GM13977 (cell line): ENCODE measurements at regions not wholly inside any gene's neighbourhood (a gene's known extent, or its start where the extent isn't known, plus 50 kb on each side); places are given as distances from the start of the nearest gene placed in this dataset.

Experiments used
- DNase-seq: peaks from one replicate; pipeline ENCODE4 v3.0.0; 2012; ENCODE audit warnings: low spot score
- in situ Hi-C: fragments of 300-500 bp; cut with MboI; formaldehyde crosslinking; loops from one replicate; pipeline ENCODE4 v1.12.0; 2022; ENCODE audit warnings: low sequenced_read_pairs, low pct_unique_long_range_greater_than_20kb, mixed read lengths, inconsistent platforms; ENCODE audit not compliant: unreplicated experiment
- TF ChIP-seq, protein P1 (sequence below): IDR thresholded peaks from 2 replicates; pipeline ENCODE4 v1.5.1; 2012; ENCODE audit warnings: mild to moderate bottlenecking, control low read depth; ENCODE audit not compliant: insufficient read depth; ENCODE audit errors: extremely low read depth, missing control alignments

DNA sequence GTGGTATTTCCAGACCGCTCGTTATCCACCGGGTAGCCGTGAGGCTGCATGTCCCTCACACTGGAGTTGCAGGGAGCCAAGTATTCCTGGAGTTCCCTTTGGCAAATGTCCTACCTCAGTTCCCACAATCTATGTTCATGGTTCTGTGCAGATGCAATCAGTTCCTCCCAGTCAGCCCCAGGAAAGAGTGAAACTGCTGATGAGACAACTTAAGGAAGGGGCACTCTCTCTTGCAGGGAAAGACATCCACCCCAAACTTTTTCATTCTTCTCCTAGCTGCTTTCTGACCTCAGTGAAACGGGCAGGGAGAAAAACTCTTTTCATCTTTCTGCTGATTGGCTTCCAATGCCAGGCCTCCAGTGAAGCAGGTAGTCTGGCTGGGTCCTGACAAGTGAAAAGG is 205.1 kb upstream of the TMEM45B start:
- in situ Hi-C loops = no loop called here
- TF ChIP-seq, protein P1, sequence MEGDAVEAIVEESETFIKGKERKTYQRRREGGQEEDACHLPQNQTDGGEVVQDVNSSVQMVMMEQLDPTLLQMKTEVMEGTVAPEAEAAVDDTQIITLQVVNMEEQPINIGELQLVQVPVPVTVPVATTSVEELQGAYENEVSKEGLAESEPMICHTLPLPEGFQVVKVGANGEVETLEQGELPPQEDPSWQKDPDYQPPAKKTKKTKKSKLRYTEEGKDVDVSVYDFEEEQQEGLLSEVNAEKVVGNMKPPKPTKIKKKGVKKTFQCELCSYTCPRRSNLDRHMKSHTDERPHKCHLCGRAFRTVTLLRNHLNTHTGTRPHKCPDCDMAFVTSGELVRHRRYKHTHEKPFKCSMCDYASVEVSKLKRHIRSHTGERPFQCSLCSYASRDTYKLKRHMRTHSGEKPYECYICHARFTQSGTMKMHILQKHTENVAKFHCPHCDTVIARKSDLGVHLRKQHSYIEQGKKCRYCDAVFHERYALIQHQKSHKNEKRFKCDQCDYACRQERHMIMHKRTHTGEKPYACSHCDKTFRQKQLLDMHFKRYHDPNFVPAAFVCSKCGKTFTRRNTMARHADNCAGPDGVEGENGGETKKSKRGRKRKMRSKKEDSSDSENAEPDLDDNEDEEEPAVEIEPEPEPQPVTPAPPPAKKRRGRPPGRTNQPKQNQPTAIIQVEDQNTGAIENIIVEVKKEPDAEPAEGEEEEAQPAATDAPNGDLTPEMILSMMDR = no peak
- no peak for DNase-seq

DNA sequence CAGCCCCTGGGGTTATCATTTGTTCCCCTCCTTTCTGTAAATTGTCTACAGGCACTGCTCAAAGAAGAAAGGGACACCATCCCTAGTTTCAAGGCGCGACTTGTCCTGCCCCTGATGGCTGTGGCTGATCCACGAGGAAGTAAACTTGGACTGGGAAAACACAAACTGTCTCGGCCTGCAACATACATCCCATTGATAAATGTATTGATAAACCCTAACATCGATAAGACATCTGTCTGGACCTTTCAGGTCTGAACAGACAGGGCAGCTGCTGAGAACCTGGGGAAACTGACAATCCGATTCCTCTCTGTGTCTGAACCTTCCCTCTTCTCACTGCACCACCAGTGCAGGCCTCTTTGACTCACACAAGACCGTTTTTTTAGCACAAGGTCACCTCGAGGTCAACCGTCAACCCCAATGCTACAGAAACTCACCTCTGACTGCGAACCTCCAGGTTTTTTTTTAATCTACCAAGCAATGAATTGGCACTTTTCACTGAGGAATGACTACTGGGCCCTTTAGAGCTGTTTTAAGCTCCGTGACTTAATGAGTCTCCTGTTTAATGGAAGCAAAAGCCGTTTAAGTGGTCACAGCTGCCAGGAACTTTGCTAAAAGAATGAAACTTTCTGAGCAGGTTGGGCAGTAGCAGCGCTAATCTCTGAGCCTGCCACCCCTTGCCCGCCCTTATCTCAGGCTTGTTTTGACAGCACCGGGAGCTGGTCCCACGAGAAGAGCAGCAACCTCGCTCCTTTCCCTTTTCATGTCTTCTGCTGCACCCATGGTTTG is 203.8 kb upstream of the TMEM45B start:
- in situ Hi-C loops = no loop called here

DNA sequence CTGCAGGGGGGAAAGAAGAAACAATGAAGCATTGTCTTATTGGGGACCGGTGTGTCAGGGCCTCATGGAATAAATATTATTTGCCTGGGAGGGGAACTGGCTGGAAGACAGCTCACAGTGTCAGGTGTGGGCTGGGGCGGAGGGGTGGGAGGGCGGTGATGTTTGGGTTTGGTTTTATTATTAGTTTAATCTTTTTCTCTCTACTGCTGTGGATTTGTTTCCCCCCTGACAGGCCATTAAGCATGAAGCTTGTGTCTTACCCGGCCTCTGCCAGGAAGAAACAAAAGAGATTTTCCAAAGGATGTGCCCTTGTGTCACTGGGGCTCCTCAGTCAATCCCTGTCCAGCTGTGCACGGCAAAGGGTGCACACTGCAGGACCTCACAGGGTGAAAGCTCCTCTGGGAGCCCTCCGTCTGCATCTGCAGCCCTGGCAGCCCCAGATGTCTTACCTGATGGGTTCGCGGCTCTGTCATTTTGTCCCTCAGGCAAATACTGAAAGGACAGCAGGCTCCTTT is 203.1 kb upstream of the TMEM45B start:
- in situ Hi-C loops = no loop called here
- DNase-seq = no peak
- TF ChIP-seq, protein P1 = no peak

More for the DNA sequence above, 203.8 kb upstream of the TMEM45B start:
- TF ChIP-seq, protein P1 = no peak
- no peak for DNase-seq

DNA sequence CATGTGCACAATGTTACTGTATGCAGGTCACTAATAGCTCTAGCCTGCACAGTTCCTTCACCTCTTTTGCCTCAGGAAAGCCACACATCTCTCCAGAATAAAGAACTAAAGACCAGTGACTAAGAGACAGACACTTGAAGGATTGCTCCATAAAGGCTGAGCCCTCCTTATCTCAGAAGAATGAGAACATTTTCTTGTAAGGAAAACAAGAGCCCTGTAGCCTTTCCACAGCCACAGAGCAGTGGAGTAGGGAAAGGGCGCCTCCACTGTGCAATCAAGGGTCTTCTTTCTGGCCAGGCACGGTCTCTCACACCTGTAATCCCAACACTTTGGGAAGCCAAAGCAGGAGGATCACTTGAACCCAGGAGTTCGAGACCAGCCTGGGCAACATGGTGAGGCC is 202.6 kb upstream of the TMEM45B start:
- no peak for DNase-seq
- in situ Hi-C loops = no loop called here

DNA sequence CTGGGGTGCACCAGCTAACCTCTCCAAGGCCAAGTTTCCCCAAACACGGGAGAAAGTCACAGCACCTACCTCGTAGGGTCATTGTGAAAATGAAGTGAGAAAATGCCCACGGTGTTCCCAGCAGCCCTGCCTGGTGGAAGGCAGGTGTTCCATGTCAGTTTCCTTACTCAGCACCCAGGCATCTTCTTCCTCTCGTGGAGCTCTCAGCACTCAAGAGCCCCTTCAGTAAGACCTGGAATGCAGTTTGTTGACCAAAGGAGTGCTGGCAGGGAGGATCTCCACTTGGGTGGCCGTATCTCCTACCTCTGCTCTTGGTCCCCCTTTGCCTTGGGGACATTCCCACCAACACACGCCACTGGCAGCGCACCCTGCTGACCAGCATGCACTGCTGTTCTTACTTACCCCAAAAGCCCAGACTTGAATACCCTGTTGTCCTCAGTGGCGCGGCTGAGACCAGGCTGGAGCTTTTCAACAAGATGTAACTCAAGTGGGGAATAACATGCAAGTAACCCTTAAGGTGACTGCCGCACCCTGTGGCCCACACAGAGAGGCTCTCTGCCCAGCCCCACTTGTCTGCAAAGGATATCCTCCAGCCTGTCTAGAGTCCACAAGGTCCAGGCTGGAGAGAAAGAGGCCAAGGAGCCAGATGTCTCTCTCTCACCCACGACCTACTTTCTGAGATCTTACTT is 201.2 kb upstream of the TMEM45B start:
- DNase-seq = no peak
- TF ChIP-seq, protein P1 = no peak
- in situ Hi-C loops = no loop called here

More for the DNA sequence above, 202.6 kb upstream of the TMEM45B start:
- TF ChIP-seq, protein P1 = no peak

DNA sequence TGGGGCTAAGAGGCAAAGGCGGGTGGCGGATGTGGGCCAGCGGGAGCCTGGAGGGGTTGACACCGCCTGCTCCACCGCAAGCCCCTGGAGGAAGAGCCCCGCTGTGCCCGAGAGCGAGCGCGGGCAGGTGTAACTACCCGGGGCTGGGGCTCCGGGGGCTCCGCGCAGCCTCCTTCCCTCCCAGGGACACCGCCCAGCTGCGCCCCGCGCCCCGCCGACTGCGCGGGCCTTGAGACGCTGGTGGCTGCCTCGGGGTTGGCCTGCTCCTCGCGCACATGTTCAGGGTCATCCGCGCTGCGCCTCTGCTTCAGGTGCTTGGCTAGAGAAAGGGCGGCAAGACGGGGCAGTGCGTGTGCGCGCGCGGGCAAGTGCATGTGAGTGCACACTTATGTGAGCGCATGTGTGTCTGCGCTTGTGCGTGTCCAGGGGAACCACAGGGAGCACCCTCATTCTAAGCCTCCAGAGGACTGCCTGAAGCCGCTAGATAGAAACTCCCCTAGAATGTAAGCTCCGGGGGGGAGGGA is 197.5 kb upstream of the TMEM45B start:
- in situ Hi-C loops = no loop called here
- TF ChIP-seq, protein P1 = no peak

More for the DNA sequence above, 197.5 kb upstream of the TMEM45B start:
- DNase-seq = no peak
